NCI-H146 treated with DMSO at 0.1 percent for 48 hours (cell line): ENCODE measurements at regions not wholly inside any gene's neighbourhood (a gene's known extent, or its start where the extent isn't known, plus 50 kb on each side); places are given as distances from the start of the nearest gene placed in this dataset.
A peak's percentile ranks its signal among the peaks of the same experiment; 100 is the strongest.

Experiments used
- DNase-seq: peaks from one replicate; lab custom pipeline; 2025; ENCODE audit not compliant: unreplicated experiment; lab: John Stamatoyannopoulos, UW

GRCh38 chr14:58941629-58942028 lies 246.8 kb upstream of the DAAM1 start:
- no peak for DNase-seq

- no peak for DNase-seq
These were observed 246.0 kb upstream of the DAAM1 start for GRCh38 chr14:58942516-58942915.

GRCh38 chr14:58944343-58944967 lies 244.0 kb upstream of the DAAM1 start:
- DNase-seq: no peak

GRCh38 chr14:58944968-58945356 lies 243.5 kb upstream of the DAAM1 start:
- DNase-seq: no peak

GRCh38 chr14:58946431-58946830 lies 242.0 kb upstream of the DAAM1 start:
- DNase-seq: no peak

GRCh38 chr14:58947156-58947555 lies 241.3 kb upstream of the DAAM1 start:
- no peak for DNase-seq

GRCh38 chr14:58947814-58948445 lies 240.5 kb upstream of the DAAM1 start:
- no peak for DNase-seq

- no peak for DNase-seq
These were observed 237.9 kb upstream of the DAAM1 start for GRCh38 chr14:58950555-58950954.

GRCh38 chr14:58951143-58951542 lies 237.3 kb upstream of the DAAM1 start:
- DNase-seq: no peak

GRCh38 chr14:58954052-58954451 lies 234.4 kb upstream of the DAAM1 start:
- no peak for DNase-seq

- DNase-seq: no peak
These were observed 233.3 kb upstream of the DAAM1 start for GRCh38 chr14:58954901-58955861.

- no peak for DNase-seq
These were observed 227.3 kb upstream of the DAAM1 start for GRCh38 chr14:58961045-58961731.

GRCh38 chr14:58963873-58964597 lies 224.4 kb upstream of the DAAM1 start:
- DNase-seq: peak; percentile 74

GRCh38 chr14:58964598-58964928 lies 223.9 kb upstream of the DAAM1 start:
- DNase-seq: peak; percentile 45

- no peak for DNase-seq
These were observed 222.9 kb upstream of the DAAM1 start for GRCh38 chr14:58965601-58966000.

GRCh38 chr14:58966997-58967396 lies 221.5 kb upstream of the DAAM1 start:
- DNase-seq: no peak

- DNase-seq: no peak
These were observed 218.3 kb upstream of the DAAM1 start for GRCh38 chr14:58969951-58970751.

- DNase-seq: no peak
These were observed 216.0 kb upstream of the DAAM1 start for GRCh38 chr14:58972233-58973017.

- peak; percentile 26 for DNase-seq
These were observed 211.1 kb upstream of the DAAM1 start for GRCh38 chr14:58977366-58977765.
